Parathyroid adenoma (tissue), 2 donors: ENCODE measurements at regions not wholly inside any gene's neighbourhood (a gene's known extent, or its start where the extent isn't known, plus 50 kb on each side); places are given as distances from the start of the nearest gene placed in this dataset.
"Not testable (repeated sequence)": the region's sequence is repeated elsewhere in the genome, so short reads cannot be mapped to it uniquely, and the experiment has no call there.

Experiments used
- H2AFZ ChIP-seq: fragments of 300-600 bp; sonication (generic); one replicate; pipeline ENCODE4 v1.7.0; 2017; ENCODE audit warnings: antibody characterized with exemption, mild to moderate bottlenecking
- H3K27ac ChIP-seq: fragments of 300-600 bp; sonication (generic); one replicate; pipeline ENCODE4 v1.7.0; 2017
- H3K27me3 ChIP-seq: fragments of 300-600 bp; sonication (generic); one replicate; pipeline ENCODE4 v1.7.0; 2017; ENCODE audit warnings: low read length; ENCODE audit not compliant: control insufficient read depth, insufficient read depth
- H3K36me3 ChIP-seq: fragments of 300-600 bp; sonication (generic); one replicate; pipeline ENCODE4 v1.7.0; 2017; ENCODE audit warnings: low read length; ENCODE audit not compliant: control insufficient read depth, insufficient read depth
- H3K4me1 ChIP-seq: fragments of 300-600 bp; sonication (generic); one replicate; pipeline ENCODE4 v1.7.0; 2017; ENCODE audit warnings: control low read depth
- H3K4me2 ChIP-seq: fragments of 300-600 bp; sonication (generic); one replicate; pipeline ENCODE4 v1.7.0; 2017; ENCODE audit warnings: low read length
- H3K4me3 ChIP-seq: fragments of 300-600 bp; sonication (generic); one replicate; pipeline ENCODE4 v1.7.0; 2017; ENCODE audit warnings: low read depth, low read length
- H3K79me2 ChIP-seq: fragments of 300-600 bp; sonication (generic); one replicate; pipeline ENCODE4 v1.7.0; 2017; ENCODE audit warnings: control low read depth
- H3K9ac ChIP-seq: fragments of 300-600 bp; sonication (generic); one replicate; pipeline ENCODE4 v1.7.0; 2017; ENCODE audit warnings: mild to moderate bottlenecking
- H3K9me3 ChIP-seq: fragments of 300-600 bp; sonication (generic); one replicate; pipeline ENCODE4 v1.7.0; 2017; ENCODE audit warnings: low read length; ENCODE audit not compliant: control insufficient read depth
- donor health status: primary hyperparathyroidism.

GRCh38 chr2:87621139-87621538 lies 126.7 kb upstream of the PLGLB2 start:
- not testable (repeated sequence) for H3K79me2 ChIP-seq, H3K27me3 ChIP-seq, H3K27ac ChIP-seq, H3K36me3 ChIP-seq, H3K4me3 ChIP-seq, H3K4me2 ChIP-seq, H3K9ac ChIP-seq, H2AFZ ChIP-seq, H3K4me1 ChIP-seq, H3K9me3 ChIP-seq

DNA sequence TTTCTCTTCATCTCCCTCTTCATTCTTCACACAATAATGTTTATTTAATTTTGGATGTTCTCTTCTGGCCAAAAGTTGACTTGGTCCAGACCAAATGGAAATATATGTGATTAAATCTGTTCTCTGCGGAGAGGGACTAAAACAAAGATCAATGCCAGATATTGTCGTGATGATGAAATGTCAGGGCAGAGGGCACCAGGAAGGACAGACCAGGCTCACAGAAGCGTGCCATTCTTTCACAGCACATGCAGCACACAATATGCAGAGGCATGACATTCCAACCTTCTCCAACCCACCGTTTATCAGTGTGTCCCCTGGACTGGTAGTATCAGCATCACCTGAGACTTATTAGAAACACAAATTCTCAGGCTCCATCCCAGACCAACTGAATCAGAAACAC lies 125.2 kb upstream of the PLGLB2 start:
- not testable (repeated sequence) for H3K4me3 ChIP-seq, H3K4me1 ChIP-seq, H2AFZ ChIP-seq, H3K9ac ChIP-seq, H3K27me3 ChIP-seq, H3K36me3 ChIP-seq, H3K9me3 ChIP-seq, H3K27ac ChIP-seq, H3K79me2 ChIP-seq, H3K4me2 ChIP-seq

DNA sequence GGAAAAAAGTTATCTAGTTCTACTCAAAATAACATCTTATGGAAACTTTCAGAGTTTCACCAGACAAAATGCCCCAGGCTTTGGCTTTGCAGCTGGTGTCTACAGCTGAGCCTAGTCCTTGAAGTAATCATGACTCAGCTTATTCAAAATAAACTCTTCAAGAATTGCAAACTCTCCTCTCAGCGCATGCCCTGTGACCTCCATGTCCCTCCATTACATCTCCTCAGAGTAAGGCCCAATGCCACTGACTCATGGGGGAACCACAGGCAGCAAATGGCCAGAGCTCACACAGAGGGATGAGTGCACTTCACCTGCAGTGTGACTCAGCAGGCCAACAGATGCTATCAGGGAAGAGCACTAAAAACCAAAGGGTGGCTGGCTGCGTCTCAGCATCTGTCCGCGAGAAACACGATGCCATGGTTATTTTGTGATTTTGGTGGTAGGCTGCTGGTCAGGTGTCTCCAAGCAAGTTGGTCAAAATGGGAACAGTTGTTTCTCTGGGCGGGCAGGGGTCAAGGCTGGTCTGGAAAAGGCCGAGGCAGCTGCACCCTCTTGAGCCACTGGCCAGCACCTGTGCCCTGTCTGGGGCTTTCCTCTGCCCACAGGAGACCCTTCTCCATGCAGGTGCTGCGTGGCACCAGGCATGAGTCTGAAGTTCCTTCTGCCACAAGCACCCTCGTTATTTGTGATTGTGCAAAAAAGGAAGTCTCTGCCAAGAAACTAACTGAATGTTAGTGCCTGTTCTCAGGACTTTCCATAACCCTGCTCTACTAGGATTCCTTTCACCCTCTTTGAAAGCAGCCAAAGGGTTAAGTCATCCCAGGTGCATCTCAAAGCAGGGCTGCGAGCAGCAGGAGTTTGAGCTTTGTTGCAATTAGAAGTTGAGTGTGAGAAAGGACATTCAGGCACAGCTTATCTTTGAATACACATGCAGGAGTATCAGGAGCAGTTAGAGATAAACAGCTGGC lies 118.1 kb upstream of the PLGLB2 start:
- H3K4me3 ChIP-seq, H3K27ac ChIP-seq: not testable (repeated sequence)

GRCh38 chr2:87630892-87631291 lies 117.0 kb upstream of the PLGLB2 start:
- H2AFZ ChIP-seq, H3K4me1 ChIP-seq, H3K9ac ChIP-seq, H3K27me3 ChIP-seq, H3K4me2 ChIP-seq, H3K4me3 ChIP-seq, H3K36me3 ChIP-seq, H3K79me2 ChIP-seq, H3K27ac ChIP-seq, H3K9me3 ChIP-seq: not testable (repeated sequence)

More for the DNA sequence above, 118.1 kb upstream of the PLGLB2 start:
- H3K4me2 ChIP-seq, H2AFZ ChIP-seq, H3K9me3 ChIP-seq, H3K4me1 ChIP-seq, H3K9ac ChIP-seq, H3K36me3 ChIP-seq, H3K79me2 ChIP-seq, H3K27me3 ChIP-seq: not testable (repeated sequence)

GRCh38 chr2:87631402-87631801 lies 116.5 kb upstream of the PLGLB2 start:
- H3K4me2 ChIP-seq, result not testable (repeated sequence)

GRCh38 chr2:87633287-87633963 lies 114.5 kb upstream of the PLGLB2 start:
- not testable (repeated sequence) for H3K27ac ChIP-seq, H3K36me3 ChIP-seq, H3K79me2 ChIP-seq, H3K4me1 ChIP-seq, H3K4me2 ChIP-seq, H3K9ac ChIP-seq, H3K9me3 ChIP-seq, H2AFZ ChIP-seq, H3K27me3 ChIP-seq, H3K4me3 ChIP-seq

More at GRCh38 chr2:87631402-87631801, 116.5 kb upstream of the PLGLB2 start:
- H2AFZ ChIP-seq, H3K79me2 ChIP-seq, H3K4me1 ChIP-seq, H3K9ac ChIP-seq, H3K36me3 ChIP-seq, H3K4me3 ChIP-seq, H3K9me3 ChIP-seq, H3K27ac ChIP-seq, H3K27me3 ChIP-seq: not testable (repeated sequence)

- not testable (repeated sequence) for H3K79me2 ChIP-seq, H3K27ac ChIP-seq, H3K4me1 ChIP-seq, H3K27me3 ChIP-seq, H2AFZ ChIP-seq, H3K4me3 ChIP-seq, H3K36me3 ChIP-seq, H3K9ac ChIP-seq, H3K9me3 ChIP-seq, H3K4me2 ChIP-seq
Measured at GRCh38 chr2:87634106-87634505, 113.8 kb upstream of the PLGLB2 start.

DNA sequence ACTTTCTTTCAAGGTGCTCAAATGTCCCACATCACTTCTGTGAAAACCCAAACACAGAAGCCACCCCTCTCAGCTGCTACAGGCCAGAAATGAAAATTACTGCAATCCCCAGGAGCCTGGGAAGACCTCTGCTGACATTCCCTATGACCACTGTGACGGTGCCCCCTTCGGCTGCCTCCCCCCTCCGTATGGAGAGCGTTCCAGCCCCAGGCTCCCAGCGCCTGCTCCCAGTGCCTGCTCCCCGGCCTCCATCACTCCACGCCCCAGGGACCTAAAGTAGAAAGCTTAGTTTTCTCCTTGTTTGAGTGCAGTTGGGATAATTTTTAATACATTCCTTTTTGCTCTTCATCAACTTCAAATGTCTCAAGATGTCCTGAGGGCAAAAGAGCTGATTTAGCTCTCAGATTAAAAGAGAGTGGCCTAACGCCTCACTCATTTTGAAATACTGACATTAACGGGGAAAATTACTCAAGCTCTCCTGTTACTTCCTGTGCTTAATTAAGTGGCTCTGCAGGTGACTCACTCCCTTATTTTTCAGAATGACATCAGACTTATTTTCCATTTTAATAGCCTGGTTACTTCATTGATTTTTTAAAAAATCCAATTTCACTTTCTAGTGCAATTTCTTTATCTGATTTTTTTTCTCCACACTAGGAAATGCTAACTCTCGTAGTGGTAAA lies 112.8 kb upstream of the PLGLB2 start:
- H3K4me3 ChIP-seq, H3K79me2 ChIP-seq, H2AFZ ChIP-seq, H3K9me3 ChIP-seq, H3K4me1 ChIP-seq, H3K4me2 ChIP-seq, H3K9ac ChIP-seq, H3K36me3 ChIP-seq, H3K27me3 ChIP-seq, H3K27ac ChIP-seq: not testable (repeated sequence)

DNA sequence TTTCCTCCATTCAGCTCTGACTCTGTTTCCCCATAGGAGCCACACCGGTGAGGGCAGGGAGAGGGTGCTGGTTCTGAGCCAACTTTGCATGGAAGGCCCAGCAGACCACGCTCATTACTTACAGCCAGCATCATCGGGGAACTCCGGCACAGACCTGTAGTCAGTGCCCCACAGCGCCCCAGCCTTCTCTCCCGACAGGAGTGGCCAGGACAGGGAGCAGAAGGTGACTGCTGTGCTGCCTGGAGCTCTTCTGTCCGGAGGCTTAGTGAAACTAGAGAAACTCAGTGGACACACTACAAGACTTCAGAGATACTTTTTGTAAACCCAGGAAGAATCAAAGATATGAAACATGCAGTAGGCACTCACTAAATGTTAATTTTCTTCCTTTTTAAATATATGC lies 111.6 kb upstream of the PLGLB2 start:
- H3K79me2 ChIP-seq, H3K4me2 ChIP-seq, H2AFZ ChIP-seq, H3K4me3 ChIP-seq, H3K27me3 ChIP-seq, H3K27ac ChIP-seq, H3K9me3 ChIP-seq, H3K36me3 ChIP-seq, H3K9ac ChIP-seq, H3K4me1 ChIP-seq: not testable (repeated sequence)

- H3K9me3 ChIP-seq, H3K27me3 ChIP-seq, H3K27ac ChIP-seq, H3K4me3 ChIP-seq, H3K4me1 ChIP-seq, H3K79me2 ChIP-seq, H2AFZ ChIP-seq, H3K4me2 ChIP-seq, H3K36me3 ChIP-seq, H3K9ac ChIP-seq: not testable (repeated sequence)
Measured at GRCh38 chr2:87636735-87637134, 111.2 kb upstream of the PLGLB2 start.
